ENCODE measurements at regions not wholly inside any gene's neighbourhood (a gene's known extent, or its start where the extent isn't known, plus 50 kb on each side); places are given as distances from the start of the nearest gene placed in this dataset.

GRCh38 chr1:239283216-239283615 is 103.2 kb upstream of the CHRM3 start:
- TF ChIP-seq KDM1A (IDR thresholded peaks at IDR 0.05; ENCODE audit: low read depth) (no peak), CBX2 (IDR thresholded peaks at IDR 0.05; ENCODE audit: borderline replicate concordance, low read depth) (no peak), CHD2 (IDR thresholded peaks at IDR 0.05; ENCODE audit: low read length, partially characterized antibody) (no peak), MAFK (IDR thresholded peaks at IDR 0.05; ENCODE audit: partially characterized antibody) (no peak), EP300 (IDR thresholded peaks at IDR 0.05) (no peak), CEBPB (IDR thresholded peaks at IDR 0.05) (no peak), MYC (IDR thresholded peaks at IDR 0.05; ENCODE audit: borderline replicate concordance, low read length) (no peak), MAZ (IDR thresholded peaks at IDR 0.05; ENCODE audit: borderline replicate concordance, low read depth, low read length) (no peak), POLR2A (IDR thresholded peaks at IDR 0.05; ENCODE audit: low read length) (no peak)
- TF ChIP-seq, protein P1, sequence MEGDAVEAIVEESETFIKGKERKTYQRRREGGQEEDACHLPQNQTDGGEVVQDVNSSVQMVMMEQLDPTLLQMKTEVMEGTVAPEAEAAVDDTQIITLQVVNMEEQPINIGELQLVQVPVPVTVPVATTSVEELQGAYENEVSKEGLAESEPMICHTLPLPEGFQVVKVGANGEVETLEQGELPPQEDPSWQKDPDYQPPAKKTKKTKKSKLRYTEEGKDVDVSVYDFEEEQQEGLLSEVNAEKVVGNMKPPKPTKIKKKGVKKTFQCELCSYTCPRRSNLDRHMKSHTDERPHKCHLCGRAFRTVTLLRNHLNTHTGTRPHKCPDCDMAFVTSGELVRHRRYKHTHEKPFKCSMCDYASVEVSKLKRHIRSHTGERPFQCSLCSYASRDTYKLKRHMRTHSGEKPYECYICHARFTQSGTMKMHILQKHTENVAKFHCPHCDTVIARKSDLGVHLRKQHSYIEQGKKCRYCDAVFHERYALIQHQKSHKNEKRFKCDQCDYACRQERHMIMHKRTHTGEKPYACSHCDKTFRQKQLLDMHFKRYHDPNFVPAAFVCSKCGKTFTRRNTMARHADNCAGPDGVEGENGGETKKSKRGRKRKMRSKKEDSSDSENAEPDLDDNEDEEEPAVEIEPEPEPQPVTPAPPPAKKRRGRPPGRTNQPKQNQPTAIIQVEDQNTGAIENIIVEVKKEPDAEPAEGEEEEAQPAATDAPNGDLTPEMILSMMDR (IDR thresholded peaks at IDR 0.05), result no peak
- TF ChIP-seq, protein P2, sequence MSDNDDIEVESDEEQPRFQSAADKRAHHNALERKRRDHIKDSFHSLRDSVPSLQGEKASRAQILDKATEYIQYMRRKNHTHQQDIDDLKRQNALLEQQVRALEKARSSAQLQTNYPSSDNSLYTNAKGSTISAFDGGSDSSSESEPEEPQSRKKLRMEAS (IDR thresholded peaks at IDR 0.05), result no peak
- TF ChIP-seq, protein P3, sequence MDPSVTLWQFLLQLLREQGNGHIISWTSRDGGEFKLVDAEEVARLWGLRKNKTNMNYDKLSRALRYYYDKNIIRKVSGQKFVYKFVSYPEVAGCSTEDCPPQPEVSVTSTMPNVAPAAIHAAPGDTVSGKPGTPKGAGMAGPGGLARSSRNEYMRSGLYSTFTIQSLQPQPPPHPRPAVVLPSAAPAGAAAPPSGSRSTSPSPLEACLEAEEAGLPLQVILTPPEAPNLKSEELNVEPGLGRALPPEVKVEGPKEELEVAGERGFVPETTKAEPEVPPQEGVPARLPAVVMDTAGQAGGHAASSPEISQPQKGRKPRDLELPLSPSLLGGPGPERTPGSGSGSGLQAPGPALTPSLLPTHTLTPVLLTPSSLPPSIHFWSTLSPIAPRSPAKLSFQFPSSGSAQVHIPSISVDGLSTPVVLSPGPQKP (IDR thresholded peaks at IDR 0.05; ENCODE audit: low read depth, low read length), result no peak
